Embryonic facial prominence (tissue), 1 donor: ENCODE measurements at regions not wholly inside any gene's neighbourhood (a gene's known extent, or its start where the extent isn't known, plus 50 kb on each side); places are given as distances from the start of the nearest gene placed in this dataset.

Experiments used
- DNase-seq: peaks from one replicate; pipeline ENCODE4 v3.0.0-alpha.2; 2016; ENCODE audit errors: extremely low spot score

DNA sequence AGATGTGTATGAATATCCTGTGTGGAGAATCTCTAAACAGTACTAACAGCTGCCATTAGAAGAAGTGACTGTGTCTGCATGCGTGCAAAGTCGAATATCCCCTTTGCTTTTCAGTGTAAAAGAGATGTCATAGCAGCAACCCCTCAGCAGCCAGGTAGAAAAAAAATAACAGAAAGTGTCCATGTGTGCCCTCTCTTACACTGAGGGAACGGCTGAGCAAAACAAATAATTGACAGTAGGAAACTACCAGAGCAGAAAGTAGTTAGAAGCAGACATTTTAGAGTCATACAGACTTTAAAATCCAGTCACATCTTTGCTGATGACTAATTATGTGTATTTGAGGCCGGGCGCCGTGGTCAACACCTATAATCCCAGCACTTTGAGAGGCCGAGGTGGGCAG lies 370.8 kb downstream of the GPM6A start:
- DNase-seq = no peak

DNA sequence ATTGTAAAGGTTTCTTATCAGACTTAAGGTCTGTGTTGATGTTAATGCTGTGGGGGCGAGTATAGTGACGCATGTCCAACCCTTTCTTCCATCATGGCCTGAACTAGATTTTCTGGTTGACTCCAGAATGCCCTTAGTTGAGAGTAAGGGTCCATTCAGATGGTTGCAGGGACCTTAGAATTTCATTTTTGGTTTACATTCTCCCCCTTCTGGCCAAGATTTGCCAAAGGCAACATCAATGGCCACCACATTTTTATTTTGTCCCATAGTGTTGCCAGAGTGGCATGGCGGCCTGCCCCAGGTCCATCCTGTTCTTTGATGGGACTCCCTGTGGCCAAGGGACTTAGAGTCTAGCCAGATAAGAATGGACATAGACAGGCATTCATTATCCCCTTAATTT lies 368.5 kb downstream of the GPM6A start:
- no peak for DNase-seq

DNA sequence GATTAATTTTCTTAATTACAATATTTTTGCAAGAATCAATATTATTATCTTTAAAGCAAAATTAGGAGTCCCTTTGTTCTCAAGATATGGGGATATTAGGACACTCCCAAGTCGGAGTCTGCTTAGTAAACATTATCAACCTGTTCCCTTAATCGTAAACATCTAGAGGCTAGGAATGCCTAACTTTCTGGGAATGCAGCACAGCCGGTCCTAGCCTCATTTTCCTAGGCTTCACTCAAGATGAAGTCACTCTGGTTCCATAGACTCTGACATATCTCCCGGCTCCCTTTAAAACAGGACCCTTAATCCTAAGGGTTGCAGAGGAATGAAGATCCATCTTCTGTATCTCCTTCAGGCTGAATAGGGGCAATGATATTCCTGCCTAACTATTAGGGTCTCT lies 367.6 kb downstream of the GPM6A start:
- DNase-seq = no peak

DNA sequence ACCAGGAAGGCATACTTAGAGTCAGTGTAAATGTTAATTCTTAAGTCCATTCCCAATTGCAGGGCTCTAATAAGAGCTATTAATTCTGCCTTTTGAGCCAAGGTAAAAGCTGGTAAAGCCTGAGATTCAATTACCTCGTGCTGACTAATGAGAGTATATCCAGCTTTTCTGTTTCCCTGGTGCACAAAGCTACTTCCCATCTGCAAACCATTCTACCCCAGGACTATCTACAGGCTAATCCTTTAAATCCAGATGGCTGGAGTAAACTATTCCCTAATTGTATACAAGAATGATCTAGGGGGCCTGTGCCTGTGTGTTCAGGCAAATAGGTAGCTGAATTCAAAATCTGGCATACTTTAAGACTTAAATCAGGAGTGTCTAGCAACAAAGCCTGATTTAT lies 365.0 kb downstream of the GPM6A start:
- no peak for DNase-seq

DNA sequence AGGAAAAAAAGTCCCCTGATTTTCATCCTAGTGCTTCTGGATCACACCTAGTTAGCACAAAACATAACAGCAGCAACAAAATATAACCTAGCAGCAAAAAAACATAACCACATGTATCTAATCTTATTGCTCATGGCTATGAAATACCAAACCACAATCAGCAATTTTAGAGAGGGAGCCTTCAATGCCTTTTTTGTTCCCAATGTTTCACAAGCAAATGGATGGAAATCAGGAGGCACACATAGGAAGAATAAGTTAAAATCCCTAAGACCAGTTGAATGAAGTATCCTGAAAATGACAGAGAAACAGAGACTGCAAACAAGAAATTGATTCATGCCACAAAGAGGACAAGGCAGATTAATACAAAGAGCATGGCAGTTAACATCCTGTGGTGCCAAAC lies 361.6 kb downstream of the GPM6A start:
- DNase-seq = no peak

DNA sequence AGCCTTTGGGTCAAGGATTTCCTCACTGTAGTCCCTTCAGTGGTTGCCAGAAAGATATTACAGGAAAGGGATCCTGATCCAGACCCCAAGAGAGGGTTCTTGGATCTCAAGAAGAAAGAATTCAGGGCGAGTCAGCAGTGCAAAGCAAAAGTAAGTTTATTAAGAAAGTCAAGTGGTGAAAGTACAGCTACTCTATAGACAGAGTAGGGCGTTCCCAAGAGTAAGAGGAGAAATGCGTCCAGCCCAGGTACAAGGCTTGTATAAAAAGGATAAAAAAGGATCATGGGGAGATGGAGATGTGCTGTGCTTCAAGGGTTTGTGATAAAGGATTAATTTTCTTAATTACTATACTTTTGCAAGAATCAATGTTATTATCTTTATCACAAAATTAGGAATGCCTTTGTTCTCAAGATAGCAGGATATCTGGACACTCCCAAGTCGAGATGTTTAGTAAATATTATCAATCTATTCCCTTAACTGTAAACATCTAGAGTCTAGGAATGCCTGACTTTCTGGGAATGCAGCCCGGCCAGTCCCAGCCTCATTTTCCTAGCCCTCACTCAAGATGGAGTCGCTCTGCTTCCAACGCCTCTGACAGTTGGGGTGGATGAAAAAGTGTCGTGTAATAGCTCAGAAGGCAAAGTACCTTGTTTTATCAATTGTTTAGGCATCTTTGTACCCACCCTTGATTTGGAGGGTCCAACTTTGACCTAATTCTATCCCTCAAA lies 360.7 kb downstream of the GPM6A start:
- DNase-seq = no peak

DNA sequence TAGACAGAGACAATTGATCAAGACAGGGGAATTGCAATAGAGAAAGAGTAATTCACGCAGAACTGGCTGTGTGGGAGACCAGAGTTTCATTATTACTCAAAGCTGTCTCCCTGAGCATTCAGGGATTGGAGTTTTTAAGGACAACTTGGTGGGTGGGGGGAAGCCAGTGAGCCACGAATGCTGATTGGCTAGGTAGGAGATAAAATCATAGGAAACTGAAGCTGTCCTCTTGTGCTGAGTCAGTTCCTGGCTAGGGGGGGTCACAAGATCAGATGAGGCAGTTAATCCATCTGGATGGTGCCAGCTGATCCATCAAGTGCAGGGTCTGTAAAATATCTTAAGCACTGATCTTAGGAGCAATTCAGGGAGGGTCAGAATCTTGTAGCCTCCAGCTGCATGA lies 358.6 kb downstream of the GPM6A start:
- no peak for DNase-seq

DNA sequence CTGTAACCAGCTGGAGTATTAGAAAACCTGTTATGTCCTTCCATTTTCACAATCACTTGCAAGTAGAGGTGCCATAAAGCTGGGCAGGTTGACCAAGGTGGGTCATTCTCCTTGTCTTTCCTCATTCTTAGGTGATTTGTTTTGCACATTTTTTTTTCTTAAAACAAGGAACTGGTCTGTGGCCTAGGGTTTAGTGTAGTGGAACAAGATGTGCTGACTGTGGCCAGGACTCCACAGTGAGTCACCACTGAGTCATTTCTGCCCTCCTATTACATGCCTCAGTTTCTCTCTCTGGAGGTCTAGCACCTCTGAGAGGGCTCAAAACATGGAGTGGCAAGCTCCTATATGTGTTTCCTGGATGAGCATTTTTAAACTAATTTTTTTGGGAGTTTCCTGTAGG lies 355.9 kb downstream of the GPM6A start:
- no peak for DNase-seq

DNA sequence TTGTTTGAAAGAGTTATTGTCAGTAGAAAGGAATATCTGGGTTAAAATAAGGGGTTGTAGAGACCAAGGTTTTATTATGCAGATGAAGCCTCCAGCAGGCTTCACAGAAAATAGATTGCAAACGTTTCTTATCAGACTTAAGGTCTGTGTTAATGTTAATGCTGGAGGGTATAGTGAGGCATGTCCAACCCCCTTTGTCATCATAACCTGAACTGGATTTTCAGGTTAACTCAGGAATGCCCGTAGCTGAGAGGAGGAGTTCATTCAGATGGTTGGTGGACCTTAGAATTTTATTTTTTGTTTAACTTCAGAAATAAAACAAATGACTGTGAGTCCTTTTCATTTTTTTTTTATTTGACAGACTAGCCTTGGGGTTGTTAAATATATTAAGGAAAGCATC lies 354.1 kb downstream of the GPM6A start:
- DNase-seq = no peak

DNA sequence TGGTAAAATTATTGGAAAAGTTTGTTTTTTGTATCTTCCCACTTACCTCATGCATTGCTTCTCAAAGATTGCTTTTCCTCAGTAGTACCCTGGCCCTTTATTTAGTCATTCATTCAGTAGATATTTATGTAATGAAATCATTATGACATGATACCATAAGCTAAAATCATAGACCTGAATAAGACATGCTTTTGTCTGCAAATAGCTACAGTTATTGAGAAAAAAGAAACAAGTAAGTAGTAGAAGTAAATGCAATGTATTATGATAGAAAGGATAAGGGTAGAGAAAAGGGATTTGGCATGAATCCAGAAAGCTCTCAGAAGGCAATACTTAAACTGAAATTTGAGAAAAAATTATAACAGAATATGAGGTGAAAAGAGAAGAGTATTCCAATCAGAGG lies 352.5 kb downstream of the GPM6A start:
- DNase-seq = no peak

DNA sequence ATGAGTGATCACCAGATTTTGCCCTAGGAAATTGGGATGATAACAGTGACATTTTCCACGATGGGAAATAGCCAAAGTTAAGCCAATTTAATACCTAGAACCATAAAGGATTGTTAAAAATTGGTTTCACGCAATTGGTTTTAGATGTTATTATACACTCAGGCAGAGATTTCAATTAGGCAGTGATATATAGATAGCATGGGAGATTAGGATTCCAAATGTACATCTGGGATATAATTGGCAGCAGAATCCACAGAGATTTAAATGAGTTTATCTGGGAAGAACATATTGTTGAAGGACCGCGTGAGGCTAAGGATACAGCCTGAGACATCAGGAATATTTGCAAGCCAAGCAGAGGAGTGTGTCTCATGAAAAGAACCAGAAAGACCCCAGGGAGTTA lies 351.6 kb downstream of the GPM6A start:
- no peak for DNase-seq

DNA sequence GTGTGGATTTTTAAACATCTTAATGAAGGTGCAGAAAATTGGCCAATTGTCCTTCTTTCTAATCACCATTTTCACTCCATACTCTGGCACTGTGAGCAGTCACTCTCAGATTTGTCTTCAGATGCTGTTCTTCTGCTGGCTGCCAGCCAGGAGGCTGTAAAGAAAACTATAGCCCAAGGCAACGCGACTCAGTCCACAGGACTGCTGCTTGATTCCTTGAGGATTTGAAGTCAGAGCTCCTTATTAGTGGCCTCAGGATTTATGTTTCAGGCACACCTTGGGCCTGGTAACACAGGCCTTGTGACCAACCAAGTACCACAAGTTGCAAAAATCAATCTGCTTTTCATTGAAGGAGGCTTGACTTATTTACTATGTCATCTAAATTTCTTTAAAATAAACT lies 342.6 kb downstream of the GPM6A start:
- no peak for DNase-seq

DNA sequence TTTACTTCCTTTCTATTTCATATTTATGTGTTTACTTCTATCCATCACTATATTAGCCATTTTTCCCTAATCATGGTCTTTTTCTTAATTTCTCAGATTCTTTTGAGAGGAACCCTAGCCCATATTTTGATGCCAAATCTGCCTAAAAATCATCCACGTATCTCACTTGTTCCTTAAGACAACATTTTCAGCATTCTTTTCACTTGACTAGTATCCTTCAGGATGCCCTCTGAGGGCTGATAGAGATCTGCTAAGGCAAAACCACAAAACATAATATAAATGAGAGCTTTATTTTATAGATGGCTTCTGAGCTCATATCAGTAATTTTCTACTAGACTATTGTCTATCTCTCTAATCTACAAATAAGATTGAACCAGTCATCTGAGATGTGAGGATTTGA lies 341.9 kb downstream of the GPM6A start:
- no peak for DNase-seq

DNA sequence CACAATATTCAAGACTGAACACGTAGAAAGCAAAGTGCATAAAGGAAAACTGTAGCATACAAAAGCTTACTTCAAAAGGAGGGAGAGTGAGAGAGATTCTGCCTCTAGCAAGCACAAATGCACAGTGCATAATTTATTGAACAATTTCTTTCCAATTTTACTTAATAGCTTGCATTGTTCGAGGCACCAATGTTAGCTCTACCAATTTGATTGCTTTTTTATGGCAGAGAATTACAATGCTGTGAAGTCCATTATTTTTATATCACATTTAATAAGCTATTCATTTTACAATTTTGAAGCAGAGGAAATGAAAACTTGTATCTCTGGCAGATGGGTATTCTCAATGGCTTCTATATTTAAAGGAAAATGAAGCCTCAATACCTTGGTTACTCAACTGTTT lies 331.7 kb downstream of the GPM6A start:
- no peak for DNase-seq

DNA sequence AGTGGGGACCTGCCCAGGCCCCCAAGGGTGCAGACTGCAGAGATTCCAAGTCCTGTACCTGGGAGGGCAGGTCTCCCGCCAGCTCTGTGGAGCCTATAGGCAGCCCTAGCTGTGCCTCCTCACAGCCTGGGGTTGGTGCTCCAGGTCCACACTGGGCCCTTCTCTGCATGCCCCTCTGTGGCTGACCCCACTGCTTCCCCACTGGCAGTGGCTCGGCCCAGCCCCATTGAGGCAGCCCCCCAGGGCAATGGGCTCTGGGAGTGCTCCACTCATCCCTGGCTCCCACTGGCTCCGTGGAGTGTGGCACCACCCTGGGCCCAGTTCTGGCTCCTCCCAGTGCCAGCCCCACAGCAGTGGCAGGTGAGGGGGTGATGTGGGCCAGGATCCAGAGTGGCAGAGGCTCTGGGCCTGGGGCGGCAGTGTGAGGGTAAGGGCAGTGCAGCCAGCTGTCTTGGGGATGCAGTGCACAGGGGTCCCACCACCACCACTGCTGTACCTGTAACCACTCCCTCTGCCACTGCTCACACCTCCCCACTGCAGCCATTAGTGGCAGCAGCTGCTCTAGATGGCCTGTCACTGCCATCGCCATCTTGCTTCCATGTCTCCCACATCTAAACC lies 312.2 kb downstream of the GPM6A start:
- no peak for DNase-seq

DNA sequence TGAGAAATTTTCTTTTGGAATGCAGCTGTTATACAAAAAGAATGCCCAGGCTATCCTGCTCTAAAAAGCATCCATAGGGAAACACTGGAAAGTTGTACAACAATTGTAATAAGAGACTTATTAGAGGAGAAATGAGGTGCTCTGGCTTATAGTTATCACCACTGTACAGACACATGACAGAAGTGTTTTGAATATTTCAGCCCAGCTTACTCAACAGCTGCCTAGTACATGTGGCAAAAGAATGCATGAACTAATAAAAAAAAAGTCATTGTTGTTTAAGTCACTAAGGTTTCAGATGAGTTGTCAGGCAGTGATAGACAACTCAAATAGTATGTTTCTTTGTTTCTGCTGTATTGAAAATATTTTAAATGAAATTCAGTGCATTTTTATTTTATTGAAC lies 307.7 kb downstream of the GPM6A start:
- no peak for DNase-seq

DNA sequence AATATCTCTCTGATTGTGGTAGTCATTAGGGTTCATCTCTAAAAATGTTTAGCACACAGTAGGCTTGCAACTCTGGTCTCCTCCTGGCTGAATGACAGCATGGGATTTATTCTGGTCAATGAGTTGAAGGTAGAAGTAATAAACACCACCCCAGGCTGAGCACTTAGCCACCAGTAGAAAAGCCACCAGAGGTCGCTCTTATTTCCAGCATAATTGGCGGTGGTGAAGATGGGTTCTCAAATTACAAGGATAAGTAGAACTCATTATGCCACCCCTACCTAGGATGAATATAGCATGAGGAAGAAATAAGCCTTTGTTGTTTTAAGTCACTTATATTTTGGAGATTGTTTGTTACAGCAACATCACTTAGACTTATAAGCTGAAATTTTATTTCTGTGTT lies 302.7 kb downstream of the GPM6A start:
- no peak for DNase-seq

DNA sequence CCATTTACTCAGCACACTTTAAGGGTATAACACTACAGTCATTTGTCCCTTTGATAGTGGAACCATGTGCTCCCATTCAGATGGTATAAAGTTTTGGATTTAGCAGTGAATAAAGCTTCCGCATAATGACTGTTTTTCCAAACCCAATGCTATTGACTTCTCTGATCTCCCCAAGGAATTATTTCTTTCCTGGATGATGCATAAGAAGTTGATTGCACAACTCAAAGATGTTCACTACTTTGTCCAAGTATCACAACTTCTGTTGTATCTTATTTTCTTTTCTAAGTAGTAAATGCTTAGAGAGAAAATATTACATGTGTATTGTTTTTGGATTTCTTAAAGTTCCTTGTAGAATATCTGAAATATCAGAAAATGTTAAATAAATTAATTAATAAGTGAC lies 300.2 kb downstream of the GPM6A start:
- no peak for DNase-seq

DNA sequence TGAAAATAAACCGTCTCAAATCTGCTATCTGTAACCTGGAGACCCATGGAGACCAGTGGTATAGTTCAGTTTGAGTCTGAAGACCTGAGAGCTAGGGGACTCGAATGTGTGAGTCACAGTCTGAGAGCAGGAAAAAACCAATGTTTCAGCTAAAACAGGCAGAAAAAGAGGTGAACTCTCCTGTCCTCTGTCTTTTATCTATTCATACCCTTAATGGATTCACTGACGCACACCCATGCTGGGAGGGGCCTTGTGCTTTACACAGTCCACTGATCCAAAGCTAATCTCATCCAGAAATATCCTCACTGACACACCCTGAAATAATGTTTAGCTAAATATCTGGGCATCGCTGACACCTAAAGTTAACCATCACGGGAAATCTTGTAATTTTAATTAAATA lies 297.9 kb downstream of the GPM6A start:
- no peak for DNase-seq

DNA sequence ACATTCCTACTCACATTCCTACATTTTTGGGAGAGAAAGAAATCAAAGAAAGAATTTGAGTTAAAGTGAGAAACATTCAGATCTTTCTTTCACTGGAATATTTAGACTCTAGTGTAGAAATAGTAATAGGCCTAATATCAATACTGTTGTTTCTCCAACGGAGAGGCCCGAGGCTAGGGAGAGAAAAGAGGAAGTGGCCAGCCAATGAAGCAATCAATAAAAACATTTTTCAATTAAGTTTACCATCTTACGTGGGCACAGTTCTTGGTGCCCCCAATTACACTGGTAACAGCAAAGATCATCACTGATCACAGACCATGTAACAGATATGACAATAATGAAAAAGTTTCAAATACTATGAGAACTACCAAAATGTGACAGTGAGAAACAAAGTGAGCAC lies 281.4 kb downstream of the GPM6A start:
- no peak for DNase-seq

DNA sequence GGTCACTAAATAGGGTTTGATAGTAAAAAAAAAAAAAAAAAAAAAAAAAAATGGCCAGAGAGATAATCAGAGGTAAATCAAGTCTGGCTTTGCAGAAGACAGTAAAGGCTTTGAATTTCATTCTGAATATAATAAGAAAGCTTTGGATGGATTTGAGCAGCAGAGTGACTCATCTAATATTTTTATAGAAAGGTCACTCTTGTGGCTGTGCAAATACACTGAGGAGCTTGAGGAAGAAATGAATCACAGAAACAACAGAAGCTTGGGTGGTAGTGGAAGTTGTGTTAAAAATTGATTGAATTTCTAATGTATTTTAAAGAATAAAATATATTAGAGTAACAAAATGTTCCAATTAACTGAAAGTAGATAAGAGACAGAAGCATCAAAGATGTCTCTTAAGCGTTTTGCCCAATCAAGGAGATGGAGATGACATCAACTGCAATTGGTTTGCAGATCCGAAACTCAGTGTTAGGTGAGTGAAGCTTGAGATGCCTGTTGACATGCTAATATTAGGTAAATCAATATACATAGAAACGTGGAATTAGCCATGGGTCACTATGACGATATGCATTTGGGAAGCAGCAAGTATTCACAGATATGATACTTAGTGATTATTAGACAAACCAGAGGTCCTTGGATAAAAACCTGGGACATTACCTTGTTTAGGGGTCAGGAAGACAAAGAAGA lies 280.5 kb downstream of the GPM6A start:
- no peak for DNase-seq

DNA sequence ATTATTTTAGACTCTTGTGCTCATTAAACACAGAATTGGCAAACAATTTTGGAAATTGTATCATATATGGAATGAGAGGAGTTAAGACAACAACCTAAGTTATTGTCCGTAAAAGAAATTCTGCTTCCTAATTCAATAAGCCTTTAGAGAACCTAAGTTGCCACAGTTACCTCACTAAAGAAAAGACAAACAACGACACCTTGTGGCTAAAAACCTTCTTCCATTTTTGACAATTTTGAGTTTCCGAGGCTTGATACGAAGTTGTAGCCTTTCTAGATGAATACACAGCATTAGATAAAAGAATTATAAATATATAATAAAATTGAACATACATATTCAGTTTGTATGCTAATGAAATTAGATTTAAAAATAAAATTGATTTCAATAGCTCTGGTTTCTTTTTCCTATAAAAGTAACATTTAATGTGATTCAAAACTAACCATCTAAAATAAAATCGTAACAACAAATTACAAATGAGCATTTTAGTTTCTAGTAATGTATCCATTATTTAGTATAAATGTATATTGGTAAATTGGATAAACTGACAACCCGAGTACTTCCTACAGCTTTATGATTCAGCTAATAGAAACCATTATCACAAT lies 275.1 kb downstream of the GPM6A start:
- DNase-seq = no peak

DNA sequence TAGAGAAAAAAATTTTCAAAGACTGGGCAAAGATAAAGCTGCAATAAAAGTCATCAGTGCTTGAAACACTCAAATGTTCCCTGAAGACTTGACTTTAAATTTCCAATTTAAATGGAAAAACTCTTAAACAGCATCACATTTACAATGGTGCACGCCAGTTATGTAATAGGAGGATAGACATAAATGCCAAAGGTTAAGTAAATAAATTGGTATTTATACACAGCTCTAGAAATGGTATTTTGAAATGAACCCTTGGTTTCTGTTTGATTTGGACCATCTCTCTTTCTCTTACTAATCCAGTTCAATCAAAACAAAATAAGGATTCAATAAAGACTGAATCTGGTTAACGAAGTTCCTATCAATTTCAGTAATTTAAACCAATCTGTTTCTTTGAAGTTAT lies 272.6 kb downstream of the GPM6A start:
- DNase-seq = no peak
